ENCODE measurements at regions not wholly inside any gene's neighbourhood (a gene's known extent, or its start where the extent isn't known, plus 50 kb on each side); places are given as distances from the start of the nearest gene placed in this dataset.

DNA sequence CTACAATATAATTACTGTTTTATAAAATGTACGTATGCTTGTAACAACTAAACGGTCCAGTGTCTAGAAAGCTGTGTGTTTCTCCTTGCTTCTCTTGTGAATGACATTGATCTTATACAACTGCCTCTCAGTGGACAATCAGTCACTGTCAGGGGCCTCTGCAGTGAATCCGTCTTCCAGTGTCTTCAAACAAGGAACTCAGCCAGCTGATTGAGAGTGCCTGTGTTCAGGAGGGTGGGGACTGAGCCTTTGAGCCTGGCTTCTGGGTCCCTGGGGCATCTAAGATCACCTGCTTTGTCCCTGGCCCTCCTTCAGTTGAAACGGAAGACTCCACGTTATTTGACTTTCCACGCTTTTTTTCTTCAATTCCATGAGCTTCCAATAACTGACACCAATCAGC is 133.1 kb upstream of the SFSWAP start:
- Histone ChIP-seq H4K20me1 (ENCODE audit: insufficient read depth, poor library complexity, severe bottlenecking) (no peaks in the 10 kb centered on the region), H3K4me1 (ENCODE audit: insufficient read depth) (peaks cover 5% of the 10 kb centered on the region), H3K36me3 (replicated peaks; ENCODE audit: insufficient read depth, low read depth) (no peaks in the 10 kb centered on the region), H3K9me3 (ENCODE audit: low read depth) (no peaks in the 10 kb centered on the region), H2AFZ (no peak overlapping the region), H3K79me2 (no peaks in the 10 kb centered on the region), H3K9me2 (replicated peaks; ENCODE audit: insufficient read depth) (no peaks in the 10 kb centered on the region), H3K27ac (no peak overlapping the region), H3K4me2 (no peak overlapping the region), H3K27me3 (peaks cover 21% of the 10 kb centered on the region), H3K4me3 (no peak overlapping the region)
- WGBS (ENCODE audit: low lambda C conversion rate, missing lambda C conversion rate): 68% methylated on average over 6 of the region's 6 CpGs
- no peak for DNase-seq (ENCODE audit: low spot score)
- TF ChIP-seq, protein P1, sequence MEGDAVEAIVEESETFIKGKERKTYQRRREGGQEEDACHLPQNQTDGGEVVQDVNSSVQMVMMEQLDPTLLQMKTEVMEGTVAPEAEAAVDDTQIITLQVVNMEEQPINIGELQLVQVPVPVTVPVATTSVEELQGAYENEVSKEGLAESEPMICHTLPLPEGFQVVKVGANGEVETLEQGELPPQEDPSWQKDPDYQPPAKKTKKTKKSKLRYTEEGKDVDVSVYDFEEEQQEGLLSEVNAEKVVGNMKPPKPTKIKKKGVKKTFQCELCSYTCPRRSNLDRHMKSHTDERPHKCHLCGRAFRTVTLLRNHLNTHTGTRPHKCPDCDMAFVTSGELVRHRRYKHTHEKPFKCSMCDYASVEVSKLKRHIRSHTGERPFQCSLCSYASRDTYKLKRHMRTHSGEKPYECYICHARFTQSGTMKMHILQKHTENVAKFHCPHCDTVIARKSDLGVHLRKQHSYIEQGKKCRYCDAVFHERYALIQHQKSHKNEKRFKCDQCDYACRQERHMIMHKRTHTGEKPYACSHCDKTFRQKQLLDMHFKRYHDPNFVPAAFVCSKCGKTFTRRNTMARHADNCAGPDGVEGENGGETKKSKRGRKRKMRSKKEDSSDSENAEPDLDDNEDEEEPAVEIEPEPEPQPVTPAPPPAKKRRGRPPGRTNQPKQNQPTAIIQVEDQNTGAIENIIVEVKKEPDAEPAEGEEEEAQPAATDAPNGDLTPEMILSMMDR (IDR thresholded peaks at IDR 0.05; ENCODE audit: poor library complexity): no peak

DNA sequence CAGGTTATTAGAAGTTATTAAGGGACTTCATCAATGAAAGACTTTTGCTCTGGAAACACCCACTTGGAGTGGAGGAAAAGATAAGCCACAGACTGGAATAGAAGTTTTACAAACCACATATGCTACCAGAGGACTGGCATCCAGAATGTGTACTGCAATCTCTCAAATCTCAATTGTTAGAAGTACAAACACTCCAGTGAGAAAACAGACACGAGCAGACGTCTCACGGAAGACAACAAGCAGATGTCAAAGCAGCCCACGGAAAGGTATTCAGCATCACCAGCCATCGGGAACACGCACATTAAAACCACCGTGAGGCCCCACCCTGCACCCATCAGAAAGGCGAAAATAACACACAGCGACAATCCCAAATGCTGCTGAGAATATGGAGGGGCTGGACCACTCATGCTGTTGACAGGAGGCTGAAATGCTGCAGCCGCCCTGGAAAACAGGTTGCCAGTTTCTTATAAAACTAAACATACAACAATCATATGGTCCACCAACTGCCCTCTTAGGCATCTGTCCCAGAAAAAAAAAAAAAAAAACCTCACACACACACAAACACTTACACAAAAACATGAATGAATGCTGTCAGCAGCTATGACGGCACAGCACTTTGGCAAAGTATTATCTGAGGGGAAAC is 131.9 kb upstream of the SFSWAP start:
- peaks cover 5% of the 10 kb centered on the region for H3K4me1 ChIP-seq (ENCODE audit: insufficient read depth)
- no peak overlapping the region for H3K4me3 ChIP-seq
- H3K79me2 ChIP-seq: no peaks in the 10 kb centered on the region
- H2AFZ ChIP-seq: no peak overlapping the region
- 51% methylated on average over 11 of the region's 11 CpGs for WGBS (ENCODE audit: low lambda C conversion rate, missing lambda C conversion rate)
- peaks cover 21% of the 10 kb centered on the region for H3K27me3 ChIP-seq
- no peak overlapping the region for H3K4me2 ChIP-seq
- no peaks in the 10 kb centered on the region for H3K36me3 ChIP-seq (replicated peaks; ENCODE audit: insufficient read depth, low read depth)
- H3K9me2 ChIP-seq (replicated peaks; ENCODE audit: insufficient read depth): no peaks in the 10 kb centered on the region
- H3K27ac ChIP-seq: no peak overlapping the region
- no peaks in the 10 kb centered on the region for H4K20me1 ChIP-seq (ENCODE audit: insufficient read depth, poor library complexity, severe bottlenecking)
- no peaks in the 10 kb centered on the region for H3K9me3 ChIP-seq (ENCODE audit: low read depth)
- TF ChIP-seq EZH2phosphoT487 (IDR thresholded peaks at IDR 0.05; ENCODE audit: low read depth, severe bottlenecking, unreplicated experiment) (no peak), EZH2 (IDR thresholded peaks at IDR 0.05; ENCODE audit: borderline replicate concordance) (no peak)
- TF ChIP-seq, protein P1 (IDR thresholded peaks at IDR 0.05; ENCODE audit: poor library complexity): no peak
- DNase-seq (ENCODE audit: low spot score): no peak

DNA sequence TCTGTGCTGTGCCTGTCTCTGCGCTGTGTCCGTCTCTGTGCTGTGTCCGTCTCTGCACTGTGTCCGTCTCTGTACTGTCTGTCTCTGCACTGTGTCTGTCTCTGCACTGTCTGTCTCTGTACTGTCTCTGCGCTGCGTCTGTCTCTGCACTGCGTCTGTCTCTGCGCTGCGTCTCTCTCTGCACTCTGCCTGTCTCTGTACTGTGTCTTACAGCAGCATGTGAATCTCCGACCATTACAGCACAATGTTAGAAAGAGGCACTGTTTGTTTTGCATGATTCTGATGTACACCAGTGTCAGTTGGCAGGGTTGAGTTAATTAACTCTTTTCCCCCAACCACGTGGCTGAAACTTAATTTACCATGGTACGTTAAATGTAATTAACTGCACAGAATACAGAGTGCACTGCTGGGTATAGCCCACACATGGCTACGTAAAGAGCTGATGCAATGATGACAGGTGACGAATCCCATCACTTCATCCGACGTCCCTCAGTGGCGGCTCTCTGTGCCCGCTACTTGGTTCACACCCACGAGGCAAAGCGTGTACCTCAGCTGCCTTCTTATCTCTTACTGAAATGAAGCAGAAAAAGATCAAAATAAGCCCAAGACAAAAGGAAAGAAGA is 127.7 kb upstream of the SFSWAP start:
- no peak for DNase-seq (ENCODE audit: low spot score)
- Histone ChIP-seq H3K4me1 (ENCODE audit: insufficient read depth) (no peaks in the 10 kb centered on the region), H3K27ac (no peak overlapping the region), H3K4me3 (no peak overlapping the region), H4K20me1 (ENCODE audit: insufficient read depth, poor library complexity, severe bottlenecking) (no peaks in the 10 kb centered on the region), H3K27me3 (peaks cover 15% of the 10 kb centered on the region), H3K4me2 (no peak overlapping the region), H2AFZ (no peak overlapping the region), H3K9me2 (replicated peaks; ENCODE audit: insufficient read depth) (no peaks in the 10 kb centered on the region), H3K9me3 (ENCODE audit: low read depth) (no peaks in the 10 kb centered on the region), H3K36me3 (replicated peaks; ENCODE audit: insufficient read depth, low read depth) (no peaks in the 10 kb centered on the region), H3K79me2 (no peaks in the 10 kb centered on the region)
- TF ChIP-seq, protein P1 (IDR thresholded peaks at IDR 0.05; ENCODE audit: poor library complexity): no peak
- TF ChIP-seq EZH2phosphoT487 (IDR thresholded peaks at IDR 0.05; ENCODE audit: low read depth, severe bottlenecking, unreplicated experiment) (no peak), EZH2 (IDR thresholded peaks at IDR 0.05; ENCODE audit: borderline replicate concordance) (no peak)
- 74% methylated on average over 20 of the region's 20 CpGs for WGBS (ENCODE audit: low lambda C conversion rate, missing lambda C conversion rate)
